ENCODE measurements at regions not wholly inside any gene's neighbourhood (a gene's known extent, or its start where the extent isn't known, plus 50 kb on each side); places are given as distances from the start of the nearest gene placed in this dataset.

DNA sequence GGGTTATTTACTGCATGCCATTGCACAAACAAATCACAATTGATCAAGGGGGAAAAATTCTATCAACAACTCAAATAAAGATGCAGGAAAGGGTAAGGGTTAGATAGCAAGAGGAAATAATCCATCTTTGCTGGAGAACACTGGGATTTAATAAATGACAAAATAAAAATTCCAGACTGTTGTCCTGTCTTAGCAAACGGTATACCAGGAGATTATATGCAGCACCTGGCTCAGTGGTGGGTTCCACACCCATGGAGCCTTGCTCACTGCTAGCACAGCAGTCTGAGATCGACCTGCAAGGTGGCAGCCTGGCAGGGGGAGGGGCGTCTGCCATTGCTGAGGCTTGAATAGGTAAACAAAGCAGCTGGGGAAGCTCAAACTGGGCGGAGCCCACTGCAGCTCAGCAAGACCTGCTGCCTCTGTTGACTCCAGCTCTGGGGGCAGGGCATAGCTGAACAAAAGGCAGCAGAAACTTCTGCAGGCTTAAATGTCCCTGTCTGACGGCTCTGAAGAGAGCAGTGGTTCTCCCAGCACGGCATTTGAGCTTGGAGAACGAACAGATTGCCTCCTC is 296.5 kb upstream of the THSD7B start:
- no peak for DNase-seq (ENCODE audit: low read depth)

DNA sequence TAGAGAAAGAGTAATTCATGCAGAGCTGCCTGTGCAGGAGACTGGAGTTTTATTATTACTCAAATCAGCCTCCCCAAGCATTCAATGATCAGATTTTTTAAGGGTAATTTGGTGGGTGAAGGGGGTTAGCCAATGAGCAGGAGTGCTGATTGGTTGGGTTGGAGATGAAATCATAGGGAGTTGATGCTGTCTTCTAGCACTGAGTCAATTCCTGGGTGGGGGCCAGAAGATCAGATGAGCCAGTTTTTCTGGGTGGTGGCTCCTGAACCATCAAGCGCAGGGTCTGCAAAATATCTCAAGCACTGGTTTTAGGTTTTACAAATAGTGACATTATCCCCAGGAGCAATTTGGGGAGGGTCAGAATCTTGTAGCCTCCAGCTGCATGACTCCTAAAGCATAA is 312.8 kb upstream of the THSD7B start:
- DNase-seq (ENCODE audit: low read depth) = no peak

DNA sequence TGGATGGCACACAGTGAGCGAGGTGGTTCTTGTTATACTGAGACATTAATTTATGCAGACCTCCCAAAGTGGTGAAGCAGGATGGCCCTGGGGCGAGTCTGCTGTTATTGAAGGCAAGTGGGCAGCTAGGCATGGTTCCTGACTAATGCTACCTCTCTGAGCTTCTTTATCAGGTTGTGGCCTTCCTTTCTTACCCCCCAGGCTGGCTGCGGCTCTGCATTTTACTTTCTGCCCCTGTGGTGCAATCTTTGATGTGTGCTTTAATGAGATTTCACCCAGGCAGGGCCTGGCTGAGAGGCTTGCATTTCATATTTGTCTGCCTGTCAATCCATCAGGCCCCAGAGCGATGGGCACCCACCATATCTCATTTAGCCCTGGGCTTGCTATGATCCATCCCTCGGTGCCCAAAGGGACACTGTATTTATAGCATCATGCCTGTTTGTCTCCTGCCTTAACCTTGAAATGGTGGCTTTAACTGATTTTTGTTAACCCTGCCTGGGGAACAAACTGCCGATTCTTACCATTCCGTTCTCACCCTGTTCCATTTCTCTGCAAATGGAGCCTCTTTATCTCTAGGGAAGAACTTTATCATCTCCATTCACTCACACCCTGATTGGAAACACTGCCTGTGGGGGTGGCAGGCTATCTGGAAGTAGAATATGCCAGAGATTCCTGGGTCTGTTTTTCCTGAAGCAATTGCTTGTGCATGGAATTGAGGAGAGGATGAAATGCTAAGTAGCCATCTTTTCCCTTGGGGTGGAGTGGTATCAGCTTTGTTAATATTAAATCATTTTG is 316.2 kb upstream of the THSD7B start:
- DNase-seq (ENCODE audit: low read depth) = no peak

DNA sequence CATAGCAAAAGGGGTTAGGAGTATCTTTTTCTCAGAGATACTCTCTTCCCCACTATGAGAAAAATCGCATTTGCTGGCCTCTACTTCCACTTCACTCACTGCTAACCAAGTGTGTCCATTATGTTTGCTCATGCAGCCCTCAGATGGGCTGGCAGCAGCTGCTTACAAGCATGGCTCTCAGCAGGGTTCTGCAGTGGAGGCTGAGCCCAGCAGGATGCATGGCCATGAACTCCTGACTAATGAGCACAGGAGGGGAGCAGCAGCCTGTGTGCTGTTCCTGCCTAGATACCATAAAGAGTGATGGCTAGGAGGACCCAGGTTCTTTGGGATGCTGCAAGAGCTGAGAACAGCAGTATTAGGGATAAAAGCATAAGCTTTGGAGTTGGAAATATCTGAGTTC is 316.9 kb upstream of the THSD7B start:
- DNase-seq (ENCODE audit: low read depth) = no peak

DNA sequence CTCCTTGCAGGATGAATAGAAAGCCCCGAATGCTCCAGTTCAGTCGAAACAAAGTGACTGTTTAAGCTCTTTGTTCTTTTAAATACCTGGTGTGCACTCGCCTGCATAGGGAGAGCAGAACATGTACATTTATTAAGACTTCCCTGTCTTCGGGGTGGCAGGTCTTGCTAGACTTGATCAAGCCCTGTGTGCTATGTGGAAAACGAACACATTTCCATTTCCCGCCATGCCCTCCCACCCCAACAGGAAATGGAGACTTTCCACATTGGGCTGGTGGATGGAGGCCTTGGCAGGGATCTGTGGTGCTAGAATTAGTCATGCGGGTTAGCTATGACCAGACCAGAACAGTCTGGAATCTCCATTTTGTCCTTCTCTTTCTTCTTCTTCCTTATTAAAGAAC is 321.0 kb upstream of the THSD7B start:
- no peak for DNase-seq (ENCODE audit: low read depth)

DNA sequence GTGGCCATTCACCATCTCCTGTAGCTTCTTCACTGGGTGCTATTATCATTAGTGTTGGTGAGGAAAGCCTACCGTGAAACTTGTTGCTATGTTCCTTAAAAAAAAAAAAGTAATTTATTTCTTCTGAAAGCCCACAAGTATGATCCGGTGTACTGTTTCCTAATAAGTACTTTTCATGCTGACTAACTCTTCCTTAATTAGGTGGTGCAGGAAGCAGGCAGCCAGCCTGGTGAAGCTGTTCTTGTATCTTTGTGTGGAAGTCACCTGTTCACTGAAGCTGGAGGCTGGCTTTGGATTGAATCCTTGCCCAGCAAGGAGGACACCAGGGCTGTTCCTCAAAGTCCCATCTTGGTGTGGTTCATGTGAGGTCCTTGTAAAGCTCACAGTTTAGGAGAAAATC is 321.7 kb upstream of the THSD7B start:
- DNase-seq (ENCODE audit: low read depth) = no peak

DNA sequence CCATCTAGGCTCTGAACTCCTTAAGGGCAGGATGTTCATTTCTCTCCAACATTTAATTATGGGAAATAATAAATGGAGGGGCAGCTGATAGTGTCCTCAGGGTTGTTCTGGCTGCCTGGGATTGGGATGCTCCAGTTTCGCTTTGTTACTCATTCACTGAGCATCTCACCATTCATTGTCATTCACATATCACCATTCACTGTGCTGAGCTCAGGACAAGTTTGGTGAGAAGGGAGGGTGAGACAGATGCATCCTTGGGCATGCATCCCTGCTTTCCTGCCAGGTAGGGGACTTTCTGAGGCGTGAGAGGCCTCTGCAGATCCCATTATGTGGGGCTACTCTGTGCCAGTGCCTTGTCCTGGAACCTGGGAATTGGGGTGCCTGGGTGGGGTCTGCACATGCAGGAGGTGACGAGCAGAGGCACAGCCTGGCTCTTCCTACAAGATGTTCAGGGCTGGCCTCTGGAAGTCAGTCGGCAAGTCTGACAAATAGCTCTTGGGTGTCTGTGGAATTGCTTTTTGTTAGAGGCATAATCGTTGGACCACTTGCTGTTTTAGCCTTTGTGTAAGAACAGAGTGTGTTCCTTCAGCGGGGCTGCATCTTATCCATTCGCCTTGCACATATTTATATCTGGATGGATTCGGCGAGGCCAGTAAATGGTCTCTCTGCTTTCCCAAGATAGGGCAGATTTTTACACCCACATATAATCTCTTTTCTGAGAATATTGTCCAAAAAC is 323.2 kb upstream of the THSD7B start:
- no peak for DNase-seq (ENCODE audit: low read depth)

DNA sequence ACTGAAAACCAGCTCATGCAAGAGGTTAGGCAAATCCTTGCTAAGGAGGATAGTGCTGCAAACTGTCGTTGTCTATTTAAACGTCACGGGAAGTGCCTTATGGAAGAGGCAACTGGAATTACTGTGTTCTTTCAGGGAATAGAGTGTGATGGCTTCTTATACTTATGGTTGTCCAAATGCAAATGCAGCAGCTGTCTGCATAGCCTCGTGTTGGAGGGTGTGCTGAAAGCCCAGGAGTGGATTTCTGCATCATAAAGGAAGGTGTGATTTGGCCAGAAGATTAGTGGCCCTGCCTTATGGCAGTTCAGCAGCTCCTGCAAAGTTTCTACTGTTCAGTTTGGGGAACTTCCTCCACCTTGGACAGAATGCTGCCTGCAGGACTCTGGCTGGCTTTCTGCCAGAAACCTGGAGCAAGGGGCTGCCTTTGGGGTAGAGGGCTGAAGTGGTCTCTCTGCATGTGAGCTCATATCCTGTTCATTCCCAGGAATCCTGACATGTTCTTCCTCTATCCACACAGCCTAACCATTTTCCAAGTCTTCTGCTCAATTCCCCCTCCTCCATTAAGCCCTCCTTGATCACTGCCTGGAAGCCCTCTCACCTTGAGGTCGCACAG is 321.2 kb upstream of the CXCR4 start:
- no peak for DNase-seq (ENCODE audit: low read depth)

DNA sequence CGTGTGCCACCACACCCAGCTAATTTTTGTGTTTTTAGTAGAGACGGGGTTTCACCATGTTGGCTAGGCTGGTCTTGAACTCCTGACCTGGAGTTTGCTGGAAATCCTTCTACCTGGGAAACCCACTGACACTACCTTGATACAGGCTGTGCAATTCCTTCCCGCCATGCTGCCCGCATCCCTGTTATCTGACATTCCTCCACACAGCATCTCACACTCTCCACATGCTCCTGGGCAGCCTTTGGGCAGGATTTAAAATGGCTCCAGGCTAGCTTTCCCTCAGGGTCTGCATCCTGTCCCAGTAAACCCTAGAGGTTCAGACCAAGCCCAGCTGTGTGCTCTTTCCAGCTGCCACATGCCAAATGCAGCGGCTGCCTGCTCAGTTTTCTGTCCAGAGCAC is 319.5 kb upstream of the CXCR4 start:
- no peak for DNase-seq (ENCODE audit: low read depth)

DNA sequence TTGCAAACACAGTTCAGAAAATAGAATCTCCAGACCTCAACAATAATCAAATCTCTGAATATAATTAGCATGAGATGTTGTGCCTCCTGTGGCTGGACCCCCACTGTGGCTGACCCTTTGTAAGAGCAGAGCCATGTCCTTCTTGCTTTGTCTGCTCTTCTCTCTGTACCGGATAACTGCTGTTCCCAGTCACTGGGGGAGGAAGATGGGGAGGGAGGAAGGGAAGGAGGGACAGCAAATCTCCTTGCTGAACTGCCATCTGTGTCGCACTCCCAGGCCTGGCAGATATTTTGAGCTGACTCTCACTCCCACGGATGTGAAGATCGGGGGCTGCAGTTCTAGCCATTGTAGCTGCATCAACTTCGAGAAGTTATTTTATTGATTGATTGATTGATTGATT is 319.0 kb upstream of the CXCR4 start:
- no peak for DNase-seq (ENCODE audit: low read depth)

DNA sequence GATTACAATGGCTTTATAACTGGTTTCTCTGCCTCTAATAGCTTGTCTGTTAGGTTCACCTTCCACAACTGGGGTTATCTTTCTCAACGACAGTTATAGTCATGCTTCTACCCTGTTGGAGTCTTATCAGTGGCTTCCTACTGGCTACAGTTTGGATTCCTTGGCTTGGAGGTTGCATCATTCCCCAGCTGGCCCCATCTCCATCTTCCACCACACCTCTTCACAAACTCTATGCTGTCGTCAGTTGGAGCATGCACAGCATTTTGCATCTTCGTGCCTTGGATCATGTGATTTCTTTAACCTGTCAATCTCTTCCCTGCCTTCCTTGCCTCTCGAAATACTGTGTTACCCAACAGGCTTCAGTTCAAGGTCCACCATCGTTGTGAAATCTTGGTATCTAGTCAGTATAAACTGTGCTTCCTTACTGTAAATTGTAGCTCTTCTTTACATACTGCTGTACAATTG is 316.3 kb upstream of the CXCR4 start:
- no peak for DNase-seq (ENCODE audit: low read depth)

DNA sequence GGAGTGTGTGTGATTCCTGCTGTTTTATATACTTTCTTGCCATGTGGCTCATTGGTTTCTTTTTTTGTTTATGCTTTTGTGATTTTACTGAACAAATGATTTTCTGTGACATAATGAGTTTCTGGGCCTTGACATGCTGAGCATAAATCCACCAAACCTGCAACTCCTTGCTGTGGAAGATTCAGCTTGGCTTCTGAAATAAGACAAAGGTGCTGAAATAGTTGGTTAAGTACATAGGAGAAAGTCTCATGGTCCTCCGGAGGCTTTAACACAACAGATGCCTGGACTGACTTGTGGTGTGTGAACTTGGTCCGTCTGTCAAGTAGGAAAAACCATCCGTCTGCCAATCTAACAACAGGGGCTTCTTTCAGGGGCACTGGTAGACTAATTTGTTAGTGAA is 315.3 kb upstream of the CXCR4 start:
- DNase-seq (ENCODE audit: low read depth) = no peak

DNA sequence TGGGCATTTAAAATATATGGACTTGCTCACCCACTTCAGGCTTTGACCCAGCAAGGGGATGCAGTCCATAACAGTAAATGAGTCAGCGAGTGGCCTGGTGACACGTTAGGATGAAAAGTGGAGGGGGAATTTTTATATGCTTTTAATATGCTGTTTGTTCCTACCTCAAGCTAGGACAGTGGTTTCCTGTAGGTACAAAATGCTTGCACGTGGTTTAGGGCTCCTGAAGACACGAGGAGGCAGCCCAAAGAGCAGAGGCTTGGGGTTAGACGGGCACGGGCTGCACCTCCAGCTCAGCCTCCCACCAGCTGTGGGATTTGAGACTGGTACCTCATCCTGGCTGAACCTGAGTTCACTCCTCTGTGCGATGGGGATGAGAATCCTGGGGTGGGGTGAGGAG is 306.2 kb upstream of the CXCR4 start:
- no peak for DNase-seq (ENCODE audit: low read depth)

DNA sequence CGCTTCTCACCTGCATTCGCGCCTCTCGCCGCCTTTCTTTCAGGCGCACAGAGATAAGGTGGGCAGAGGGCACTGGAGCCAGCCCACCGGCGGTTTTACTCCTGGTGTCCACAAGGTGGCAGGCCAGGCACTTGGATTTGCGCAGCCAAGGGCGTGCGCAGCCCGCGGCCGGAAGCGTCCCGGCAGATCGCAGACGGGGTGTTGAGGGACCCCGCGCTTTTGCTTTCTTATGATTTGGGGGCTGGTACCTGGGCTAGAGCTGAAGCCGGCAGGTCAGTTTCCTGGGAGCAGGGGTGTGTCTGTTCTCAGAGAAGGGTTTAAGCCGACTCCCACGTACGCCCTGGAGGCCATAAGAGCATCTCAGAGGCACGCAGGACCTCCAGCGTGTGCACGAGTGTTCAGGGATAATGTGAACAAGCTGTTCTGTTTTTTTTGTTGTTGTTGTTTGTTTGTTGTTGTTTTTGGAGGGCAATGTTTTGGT is 305.6 kb upstream of the CXCR4 start:
- DNase-seq (ENCODE audit: low read depth) = peak; percentile 65

DNA sequence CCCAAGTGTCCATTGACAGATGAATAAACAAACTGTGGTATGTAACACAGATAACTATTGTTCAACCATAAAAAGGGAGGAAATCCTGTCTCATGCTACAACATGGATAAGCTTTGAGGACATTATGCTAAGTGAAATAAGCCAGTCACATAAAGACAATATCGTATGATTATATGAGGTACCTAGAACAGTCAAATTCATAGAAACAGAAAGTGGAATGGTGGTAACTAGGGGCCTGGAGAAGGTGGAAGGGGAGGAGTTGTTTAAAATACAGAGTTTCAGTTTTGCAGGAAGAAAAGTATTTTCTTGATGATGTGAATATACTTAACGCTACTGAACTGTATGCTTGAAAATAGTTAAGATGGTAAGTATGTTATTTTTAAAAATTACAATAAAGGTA is 304.6 kb upstream of the CXCR4 start:
- DNase-seq (ENCODE audit: low read depth) = no peak

DNA sequence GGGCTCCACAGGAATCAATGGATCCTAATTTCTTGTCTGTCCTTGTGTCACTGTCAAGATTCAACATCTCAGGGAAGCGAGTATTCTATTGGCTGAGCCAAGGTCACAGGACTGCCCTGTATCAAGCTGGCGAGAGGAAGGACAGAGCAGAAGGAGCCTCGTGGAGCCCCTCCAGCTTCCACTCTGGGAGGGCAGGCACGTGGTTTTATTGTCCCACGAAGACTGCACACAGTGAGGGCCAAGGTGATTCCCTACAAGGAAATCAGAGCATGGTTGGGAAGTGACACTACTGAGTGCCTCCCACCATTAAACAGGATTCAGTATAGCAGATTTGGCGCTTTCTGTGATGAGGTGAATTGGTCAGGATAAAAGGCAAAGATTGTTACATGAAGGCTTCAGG is 302.4 kb upstream of the CXCR4 start:
- DNase-seq (ENCODE audit: low read depth) = no peak

DNA sequence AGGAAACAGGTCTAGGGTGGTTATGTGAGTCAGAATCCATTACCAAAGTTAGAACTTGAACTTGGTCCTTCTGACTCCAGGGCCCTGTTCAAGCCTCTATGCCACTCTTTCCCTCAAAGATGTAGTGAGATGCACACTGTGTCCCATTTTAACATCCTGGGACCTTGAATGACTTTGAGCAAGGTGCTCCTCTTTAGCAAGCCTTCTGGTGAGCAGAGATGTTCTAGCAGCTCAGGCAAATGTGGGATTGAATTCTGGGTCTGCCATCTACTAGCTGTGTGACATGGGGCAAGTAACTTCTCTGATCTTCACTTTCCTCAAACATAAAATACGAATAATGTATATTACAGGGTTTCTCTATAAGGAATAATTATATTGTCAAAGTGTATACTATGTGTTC is 294.0 kb upstream of the CXCR4 start:
- no peak for DNase-seq (ENCODE audit: low read depth)

DNA sequence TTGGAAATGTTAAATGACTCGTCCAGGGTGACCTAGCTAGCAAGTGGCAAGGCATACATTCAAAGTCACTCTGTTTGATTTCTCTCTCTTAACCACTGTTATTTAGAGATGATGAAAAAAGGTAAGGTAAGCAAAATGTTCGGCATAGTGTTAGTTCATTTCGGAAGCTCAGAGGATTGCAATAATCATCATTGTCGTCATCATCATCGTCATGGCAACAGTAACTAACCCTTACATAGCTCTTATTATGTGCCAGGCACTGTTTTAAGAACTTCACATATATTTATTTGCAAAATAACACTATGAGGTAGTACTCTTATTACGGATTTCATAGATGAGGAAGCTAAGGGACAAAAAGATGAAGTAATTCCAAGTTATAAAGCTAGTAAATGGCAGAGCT is 292.7 kb upstream of the CXCR4 start:
- DNase-seq (ENCODE audit: low read depth) = no peak

DNA sequence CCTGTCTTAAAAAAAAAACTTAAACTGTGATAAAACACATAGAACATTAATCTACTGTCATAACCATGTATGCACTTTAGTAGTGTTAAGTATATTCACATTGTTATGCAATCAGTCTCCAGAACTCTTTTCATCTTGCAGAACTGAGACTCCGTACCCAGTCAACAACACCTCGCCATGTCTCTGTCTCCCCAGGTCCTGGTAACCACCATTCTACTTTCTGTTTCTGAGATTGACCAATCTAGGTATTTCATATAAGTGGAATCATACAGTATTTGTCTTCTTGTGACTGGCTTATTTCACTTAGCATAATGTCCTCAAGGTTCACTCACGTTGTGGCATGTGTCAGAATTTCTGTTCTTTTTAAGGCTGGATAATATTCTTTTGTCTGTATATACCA is 290.8 kb upstream of the CXCR4 start:
- DNase-seq (ENCODE audit: low read depth) = no peak

DNA sequence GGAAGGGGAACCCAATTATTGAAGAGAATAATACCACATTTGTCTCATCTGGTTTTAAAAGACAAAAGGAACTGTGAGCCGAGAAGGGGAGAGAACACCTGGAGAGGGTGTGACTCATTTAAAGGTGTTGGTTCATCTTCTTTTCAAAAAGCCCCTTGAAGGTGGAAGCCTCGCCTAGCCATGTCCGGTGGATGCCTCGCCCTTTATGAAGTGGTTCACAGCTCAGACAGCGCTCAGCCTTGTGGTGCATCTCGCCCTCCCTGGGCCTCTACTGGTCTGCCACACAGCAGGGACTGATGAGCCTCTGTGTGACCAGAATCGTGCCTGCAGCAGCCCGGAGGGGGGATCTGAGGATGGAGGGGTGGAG is 290.0 kb upstream of the CXCR4 start:
- DNase-seq (ENCODE audit: low read depth) = no peak

DNA sequence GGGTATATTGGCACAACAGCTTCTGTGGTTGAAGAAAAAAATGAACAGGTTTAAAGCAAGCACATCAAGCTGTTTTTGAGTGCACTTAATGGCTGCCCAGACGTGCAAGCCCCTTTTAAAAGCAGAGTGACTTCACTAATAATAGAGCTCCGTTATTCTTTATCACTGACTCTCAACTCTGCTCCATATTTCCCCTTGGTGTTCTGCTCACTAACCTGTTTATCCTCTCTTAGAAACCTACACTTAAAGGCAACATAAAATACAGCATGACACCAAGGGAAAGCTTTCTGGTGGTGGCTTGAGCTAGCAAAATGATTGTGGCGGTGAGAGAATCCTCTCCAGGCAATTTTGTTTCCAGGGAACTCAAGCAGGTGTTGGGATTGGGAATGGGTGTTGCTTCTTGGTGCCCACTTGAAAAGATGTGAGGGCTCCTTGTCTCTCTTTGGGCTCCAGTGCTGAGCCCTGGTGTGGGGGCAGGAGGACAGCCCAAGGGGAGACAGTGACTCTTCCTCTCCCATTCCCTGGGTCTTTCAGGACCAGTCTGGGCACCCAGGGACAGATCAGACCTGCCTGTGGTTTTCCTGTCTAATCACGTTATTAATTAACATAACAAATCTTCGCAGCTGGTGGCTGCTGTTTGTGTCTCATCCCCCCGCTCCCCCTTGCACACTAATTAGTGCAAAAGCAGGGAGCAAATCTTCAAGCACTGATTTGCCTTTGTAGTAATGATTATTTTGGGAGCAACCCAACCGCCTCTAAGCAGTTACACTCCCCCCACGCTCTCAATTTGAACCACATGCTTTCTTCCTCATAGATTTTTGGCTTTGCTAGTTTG is 289.4 kb upstream of the CXCR4 start:
- DNase-seq (ENCODE audit: low read depth) = no peak

DNA sequence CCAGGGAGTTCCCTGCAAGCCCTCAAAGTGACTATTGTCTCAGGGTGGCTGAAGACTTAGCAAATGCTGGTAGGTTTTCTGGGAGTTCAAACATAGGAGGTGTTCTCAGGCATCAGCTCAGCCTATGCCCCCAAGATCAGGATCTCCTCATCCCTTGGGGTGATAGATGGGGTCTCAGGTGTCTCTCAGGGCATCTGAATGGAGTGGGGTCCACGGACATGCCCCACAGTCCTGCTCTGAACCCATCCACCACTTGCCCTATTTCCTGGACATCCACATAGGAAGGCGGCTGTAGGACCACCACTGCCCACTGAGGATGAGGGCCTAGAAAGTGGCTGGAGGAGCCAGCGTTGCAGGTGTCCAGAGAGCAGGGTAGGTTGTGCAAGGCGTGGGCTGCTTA is 287.0 kb upstream of the CXCR4 start:
- no peak for DNase-seq (ENCODE audit: low read depth)
